Hepatocyte (in vitro differentiated cells): ENCODE measurements at regions not wholly inside any gene's neighbourhood (a gene's known extent, or its start where the extent isn't known, plus 50 kb on each side); places are given as distances from the start of the nearest gene placed in this dataset.

Source experiments
- CTCF ChIP-seq: fragments of 200-600 bp; sonication (generic); IDR thresholded peaks from 2 replicates; pipeline ENCODE4 v1.5.1; 2016; ENCODE audit warnings: antibody characterized with exemption, mild to moderate bottlenecking; ENCODE audit not compliant: poor library complexity
- EZH2phosphoT487 ChIP-seq: fragments of 200-600 bp; sonication (generic); IDR thresholded peaks from one replicate; pipeline ENCODE4 v1.6.1; 2018; ENCODE audit warnings: antibody characterized with exemption, mild to moderate bottlenecking, low read depth, moderate library complexity; ENCODE audit not compliant: unreplicated experiment, severe bottlenecking

- TF ChIP-seq EZH2phosphoT487 = no peak
- TF ChIP-seq CTCF = no peak
Observed at GRCh38 chr11:96885912-96886311, 496.1 kb downstream of the JRKL start.
